Transverse colon (tissue), 4 donors: ENCODE measurements at regions not wholly inside any gene's neighbourhood (a gene's known extent, or its start where the extent isn't known, plus 50 kb on each side); places are given as distances from the start of the nearest gene placed in this dataset.

Experiments used
- POLR2A ChIP-seq: fragments of 450-650 bp; IDR thresholded peaks from one replicate; pipeline ENCODE4 v1.6.1; 2016; ENCODE audit warnings: antibody characterized with exemption, mild to moderate bottlenecking, moderate library complexity
- POLR2AphosphoS5 ChIP-seq, 3 donors: sonication (generic); formaldehyde crosslinking; IDR thresholded peaks; one replicate each; pipeline ENCODE4 v1.6.1; 2016; ENCODE audit warnings: antibody characterized with exemption in 3 of 3
- TF ChIP-seq, protein P1 (sequence below), 5 experiments: fragments of 200-600 bp in 3 of 5; fragments of 450-650 bp in 2 of 5; sonication (generic) in 3 of 5; IDR thresholded peaks; 1 replicate in 2 of 5; 2 replicates in 3 of 5; pipeline ENCODE4 v1.5.1; 2016 to 2017; ENCODE audit warnings: antibody characterized with exemption in 5 of 5, inconsistent platforms in 3 of 5, mild to moderate bottlenecking in 2 of 5, moderate library complexity in 1 of 5

DNA sequence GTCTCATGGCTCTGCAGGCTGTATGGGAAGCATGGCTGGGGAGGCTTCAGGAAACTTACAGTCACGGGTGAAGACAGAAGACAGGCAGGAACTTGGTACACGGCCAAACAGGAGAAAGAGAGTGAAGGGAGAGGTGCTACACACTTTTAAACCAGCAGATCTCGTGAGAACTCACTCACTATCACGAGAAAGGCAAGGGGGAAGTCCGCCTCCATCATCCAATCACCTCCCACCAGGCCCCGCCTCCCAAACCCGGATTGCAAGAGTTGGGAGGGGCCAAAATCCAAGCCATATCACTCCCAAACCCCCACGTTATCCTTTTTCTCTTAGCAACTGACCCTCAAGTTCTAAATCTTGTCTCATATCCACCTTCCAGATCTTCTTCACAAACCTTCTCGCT lies 1710.5 kb upstream of the TENM3 start:
- TF ChIP-seq, protein P1, sequence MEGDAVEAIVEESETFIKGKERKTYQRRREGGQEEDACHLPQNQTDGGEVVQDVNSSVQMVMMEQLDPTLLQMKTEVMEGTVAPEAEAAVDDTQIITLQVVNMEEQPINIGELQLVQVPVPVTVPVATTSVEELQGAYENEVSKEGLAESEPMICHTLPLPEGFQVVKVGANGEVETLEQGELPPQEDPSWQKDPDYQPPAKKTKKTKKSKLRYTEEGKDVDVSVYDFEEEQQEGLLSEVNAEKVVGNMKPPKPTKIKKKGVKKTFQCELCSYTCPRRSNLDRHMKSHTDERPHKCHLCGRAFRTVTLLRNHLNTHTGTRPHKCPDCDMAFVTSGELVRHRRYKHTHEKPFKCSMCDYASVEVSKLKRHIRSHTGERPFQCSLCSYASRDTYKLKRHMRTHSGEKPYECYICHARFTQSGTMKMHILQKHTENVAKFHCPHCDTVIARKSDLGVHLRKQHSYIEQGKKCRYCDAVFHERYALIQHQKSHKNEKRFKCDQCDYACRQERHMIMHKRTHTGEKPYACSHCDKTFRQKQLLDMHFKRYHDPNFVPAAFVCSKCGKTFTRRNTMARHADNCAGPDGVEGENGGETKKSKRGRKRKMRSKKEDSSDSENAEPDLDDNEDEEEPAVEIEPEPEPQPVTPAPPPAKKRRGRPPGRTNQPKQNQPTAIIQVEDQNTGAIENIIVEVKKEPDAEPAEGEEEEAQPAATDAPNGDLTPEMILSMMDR (IDR thresholded peaks at IDR 0.05) = no peak
- TF ChIP-seq POLR2AphosphoS5 (IDR thresholded peaks at IDR 0.05) (no peak), POLR2A (no peak)
